CD4-positive, CD25-positive, alpha-beta regulatory T cell (primary cell): ENCODE measurements at regions not wholly inside any gene's neighbourhood (a gene's known extent, or its start where the extent isn't known, plus 50 kb on each side); places are given as distances from the start of the nearest gene placed in this dataset.

ENCODE experiments used
- ATAC-seq, 2 donors: fragments of 150-1000 bp; cut with Tn5 transposase; one replicate each; pipeline ENCODE4 v1.10.0; 2021; ENCODE audit warnings: low read depth in 2 of 2, moderate number of reproducible peaks in 2 of 2, moderate library complexity in 1 of 2
- DNase-seq, 3 donors: peaks; one replicate each; pipeline versions ENCODE4 v3.0.0 to v3.0.0-alpha.2; 2012 to 2022; ENCODE audit warnings: mixed read lengths in 1 of 3
- H3K27ac ChIP-seq: one replicate; pipeline ENCODE4 v1.7.0; 2013; ENCODE audit warnings: mild to moderate bottlenecking, low read length; ENCODE audit not compliant: insufficient read depth, poor library complexity, severe bottlenecking
- H3K27me3 ChIP-seq: one replicate; pipeline ENCODE4 v1.7.0; 2013; ENCODE audit warnings: low read length; ENCODE audit not compliant: control insufficient read depth, insufficient read depth
- H3K36me3 ChIP-seq: one replicate; pipeline ENCODE4 v1.7.0; 2013; ENCODE audit warnings: mild to moderate bottlenecking, low read length, moderate library complexity; ENCODE audit not compliant: control insufficient read depth, insufficient read depth
- H3K4me1 ChIP-seq: 2 replicates; pipeline ENCODE4 v1.7.0; 2013; ENCODE audit warnings: mild to moderate bottlenecking, low read length; ENCODE audit not compliant: insufficient read depth, control insufficient read depth, poor library complexity, severe bottlenecking
- H3K4me3 ChIP-seq: one replicate; pipeline ENCODE4 v1.7.0; 2013; ENCODE audit warnings: low read depth, mild to moderate bottlenecking, low read length, moderate library complexity
- H3K9me3 ChIP-seq, 2 experiments: 1 replicate in 1 of 2; 2 replicates in 1 of 2; pipeline ENCODE4 v1.7.0; 2013; ENCODE audit warnings: low read length in 2 of 2, mild to moderate bottlenecking in 1 of 2, moderate library complexity in 1 of 2; ENCODE audit not compliant: control insufficient read depth in 2 of 2
- H3K27ac Mint-ChIP-seq, 3 donors: one replicate each; pipeline ENCODE4 v1.8.0; 2020 to 2022; ENCODE audit warnings: mild to moderate bottlenecking in 3 of 3, mixed read lengths in 3 of 3, moderate library complexity in 2 of 3
- H3K27me3 Mint-ChIP-seq: one replicate; pipeline ENCODE4 v1.8.0; 2022; ENCODE audit warnings: mild to moderate bottlenecking, mixed read lengths
- H3K36me3 Mint-ChIP-seq: one replicate; pipeline ENCODE4 v1.8.0; 2020; ENCODE audit warnings: mixed read lengths
- H3K4me1 Mint-ChIP-seq, 4 donors: one replicate each; pipeline ENCODE4 v1.8.0; 2020 to 2022; ENCODE audit warnings: mixed read lengths in 4 of 4, mild to moderate bottlenecking in 1 of 4
- H3K4me3 Mint-ChIP-seq, 4 donors: one replicate each; pipeline ENCODE4 v1.8.0; 2020 to 2022; ENCODE audit warnings: mild to moderate bottlenecking in 4 of 4, mixed read lengths in 4 of 4, moderate library complexity in 3 of 4
- H3K9me3 Mint-ChIP-seq, 7 donors: one replicate each; pipeline ENCODE4 v1.8.0; 2020 to 2022; ENCODE audit warnings: mixed read lengths in 7 of 7, mild to moderate bottlenecking in 3 of 7, moderate library complexity in 2 of 7

- Mint-ChIP-seq H3K27ac (no peak overlapping the region), H3K27me3 (no peaks in the 10 kb centered on the region), H3K36me3 (no peaks in the 10 kb centered on the region), H3K9me3 (peaks cover 0 to 2% (median 0%) of the 10 kb centered on the region in 7 donors), H3K4me3 (no peak overlapping the region), H3K4me1 (peaks cover 0 to 4% (median 2%) of the 10 kb centered on the region in 4 donors)
- no peak overlapping the region for H3K4me3 ChIP-seq
- H3K4me1 ChIP-seq = no peaks in the 10 kb centered on the region
- no peak for DNase-seq
- H3K27ac ChIP-seq = no peak overlapping the region
- no peaks in the 10 kb centered on the region for H3K36me3 ChIP-seq
- no peaks in the 10 kb centered on the region for H3K27me3 ChIP-seq
- no peaks in the 10 kb centered on the region for H3K9me3 ChIP-seq
- ATAC-seq = no peak
Measured at GRCh38 chr4:104940927-104941326, 205.7 kb upstream of the TET2 start.

GRCh38 chr4:104941661-104942062, 205.0 kb upstream of the TET2 start:
- H3K27ac Mint-ChIP-seq = no peak overlapping the region
- H3K9me3 Mint-ChIP-seq = peaks cover 0 to 2% (median 0%) of the 10 kb centered on the region in 7 donors
- Histone ChIP-seq H3K27me3 (no peaks in the 10 kb centered on the region), H3K27ac (no peak overlapping the region), H3K4me1 (no peaks in the 10 kb centered on the region), H3K9me3 (no peaks in the 10 kb centered on the region), H3K4me3 (no peak overlapping the region), H3K36me3 (no peaks in the 10 kb centered on the region)
- no peak overlapping the region for H3K4me3 Mint-ChIP-seq
- ATAC-seq = peak; percentile 31 to 58
- no peaks in the 10 kb centered on the region for H3K27me3 Mint-ChIP-seq
- DNase-seq = peak in 1 of 3 donors; percentile 42
- H3K4me1 Mint-ChIP-seq = peaks cover 0 to 4% (median 2%) of the 10 kb centered on the region in 4 donors
- no peaks in the 10 kb centered on the region for H3K36me3 Mint-ChIP-seq

- no peaks in the 10 kb centered on the region for H3K36me3 Mint-ChIP-seq
- H3K27me3 ChIP-seq = no peaks in the 10 kb centered on the region
- H3K9me3 ChIP-seq = no peaks in the 10 kb centered on the region
- H3K9me3 Mint-ChIP-seq = peaks cover 0 to 4% (median 0%) of the 10 kb centered on the region in 7 donors
- no peak overlapping the region for H3K27ac Mint-ChIP-seq
- H3K4me1 ChIP-seq = no peaks in the 10 kb centered on the region
- no peak overlapping the region for H3K4me3 ChIP-seq
- no peak for DNase-seq
- H3K4me1 Mint-ChIP-seq = peaks cover 0 to 4% (median 2%) of the 10 kb centered on the region in 4 donors
- peak in 1 of 2 donors; percentile 39 for ATAC-seq
- no peaks in the 10 kb centered on the region for H3K27me3 Mint-ChIP-seq
- no peaks in the 10 kb centered on the region for H3K36me3 ChIP-seq
- no peak overlapping the region for H3K27ac ChIP-seq
- H3K4me3 Mint-ChIP-seq = peak overlapping the region in 1 of 4 donors; percentile 79
Measured at GRCh38 chr4:104942990-104943743, 203.5 kb upstream of the TET2 start.

- Histone ChIP-seq H3K9me3 (no peaks in the 10 kb centered on the region), H3K27me3 (no peaks in the 10 kb centered on the region), H3K4me1 (no peaks in the 10 kb centered on the region), H3K36me3 (no peaks in the 10 kb centered on the region), H3K27ac (no peak overlapping the region), H3K4me3 (no peak overlapping the region)
- Mint-ChIP-seq H3K4me1 (peaks cover 0 to 4% (median 0%) of the 10 kb centered on the region in 4 donors), H3K27me3 (no peaks in the 10 kb centered on the region), H3K4me3 (no peak overlapping the region), H3K36me3 (no peaks in the 10 kb centered on the region), H3K27ac (no peak overlapping the region), H3K9me3 (peaks cover 0 to 4% (median 0%) of the 10 kb centered on the region in 7 donors)
- ATAC-seq = no peak
- no peak for DNase-seq
Measured at GRCh38 chr4:104944596-104944995, 202.1 kb upstream of the TET2 start.

GRCh38 chr4:104964410-104965175, 182.1 kb upstream of the TET2 start:
- H3K4me3 Mint-ChIP-seq = no peak overlapping the region
- Histone ChIP-seq H3K36me3 (no peaks in the 10 kb centered on the region), H3K27ac (no peak overlapping the region), H3K27me3 (no peaks in the 10 kb centered on the region), H3K4me3 (no peak overlapping the region), H3K4me1 (peaks cover 4% of the 10 kb centered on the region), H3K9me3 (no peaks in the 10 kb centered on the region)
- ATAC-seq (no peak), DNase-seq (no peak)
- no peaks in the 10 kb centered on the region for H3K27me3 Mint-ChIP-seq
- H3K27ac Mint-ChIP-seq = no peak overlapping the region
- no peaks in the 10 kb centered on the region for H3K36me3 Mint-ChIP-seq
- peaks cover 8 to 14% (median 12%) of the 10 kb centered on the region in 4 donors for H3K4me1 Mint-ChIP-seq
- peaks cover 0 to 7% (median 5%) of the 10 kb centered on the region in 7 donors for H3K9me3 Mint-ChIP-seq

- Histone ChIP-seq H3K36me3 (no peaks in the 10 kb centered on the region), H3K27me3 (peaks cover under 1% of the 10 kb centered on the region), H3K4me1 (peaks cover 4% of the 10 kb centered on the region), H3K27ac (no peak overlapping the region), H3K4me3 (peak overlapping the region; percentile 58), H3K9me3 (no peaks in the 10 kb centered on the region)
- ATAC-seq (peak; percentile 82 to 85), DNase-seq (peak in 2 of 3 donors; percentile 27 to 89)
- H3K9me3 Mint-ChIP-seq = peaks cover 0 to 7% (median 4%) of the 10 kb centered on the region in 7 donors
- H3K36me3 Mint-ChIP-seq = no peaks in the 10 kb centered on the region
- H3K4me3 Mint-ChIP-seq = peak overlapping the region; percentile 37 to 84 (median 70)
- H3K27ac Mint-ChIP-seq = peak overlapping the region; percentile 36 to 94 (median 76)
- peaks cover 8 to 14% (median 12%) of the 10 kb centered on the region in 4 donors for H3K4me1 Mint-ChIP-seq
- H3K27me3 Mint-ChIP-seq = no peaks in the 10 kb centered on the region
Measured at GRCh38 chr4:104966349-104967033, 180.2 kb upstream of the TET2 start.

GRCh38 chr4:104967034-104967401, 179.7 kb upstream of the TET2 start:
- Mint-ChIP-seq H3K9me3 (peaks cover 0 to 7% (median 4%) of the 10 kb centered on the region in 7 donors), H3K27me3 (no peaks in the 10 kb centered on the region), H3K36me3 (no peaks in the 10 kb centered on the region), H3K4me3 (peak overlapping the region; percentile 37 to 84 (median 70)), H3K4me1 (peaks cover 8 to 14% (median 12%) of the 10 kb centered on the region in 4 donors), H3K27ac (peak overlapping the region; percentile 36 to 94 (median 76))
- peak in 1 of 3 donors; percentile 33 for DNase-seq
- no peak for ATAC-seq
- no peaks in the 10 kb centered on the region for H3K36me3 ChIP-seq
- no peak overlapping the region for H3K27ac ChIP-seq
- peak overlapping the region; percentile 58 for H3K4me3 ChIP-seq
- H3K9me3 ChIP-seq = no peaks in the 10 kb centered on the region
- H3K4me1 ChIP-seq = peaks cover 4% of the 10 kb centered on the region
- H3K27me3 ChIP-seq = peaks cover 2% of the 10 kb centered on the region
